ENCODE measurements at regions not wholly inside any gene's neighbourhood (a gene's known extent, or its start where the extent isn't known, plus 50 kb on each side); places are given as distances from the start of the nearest gene placed in this dataset.
"Not testable (repeated sequence)": the region's sequence is repeated elsewhere in the genome, so short reads cannot be mapped to it uniquely, and the experiment has no call there.

- not testable (repeated sequence) for TF ChIP-seq CTCF, POLR2AphosphoS5 (IDR thresholded peaks at IDR 0.05)
Observed at GRCh38 chr14:19167454-19168190, 200.4 kb downstream of the POTEM start.

Data from sigmoid colon (tissue), 4 donors.